ENCODE measurements at regions not wholly inside any gene's neighbourhood (a gene's known extent, or its start where the extent isn't known, plus 50 kb on each side); places are given as distances from the start of the nearest gene placed in this dataset.
"Not testable (repeated sequence)": the region's sequence is repeated elsewhere in the genome, so short reads cannot be mapped to it uniquely, and the experiment has no call there.

DNA sequence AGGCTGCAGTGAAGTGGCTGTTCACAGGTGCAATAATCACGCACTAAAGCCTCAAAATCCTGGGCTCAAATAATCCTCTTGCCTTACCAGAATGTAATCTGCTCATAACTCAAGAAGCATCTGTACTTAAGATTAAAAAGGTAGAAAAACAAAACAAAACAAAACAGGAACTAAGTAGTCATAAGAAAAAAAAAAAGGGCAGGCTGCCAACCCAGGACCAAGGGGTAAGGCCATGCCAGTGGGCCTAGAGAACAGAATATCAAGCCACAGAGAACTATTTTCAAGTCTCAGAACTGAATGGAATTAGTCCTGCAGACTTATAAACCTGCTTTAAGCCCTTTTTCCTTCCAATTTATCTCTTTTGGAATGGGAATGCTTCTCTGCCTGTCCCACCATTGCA lies 64.8 kb upstream of the TBC1D3K start:
- H3K4ac ChIP-seq (ENCODE audit: low read depth, low read length) = no peak overlapping the region
- no peaks in the 10 kb centered on the region for H3K9me3 ChIP-seq (ENCODE audit: insufficient read depth, low read depth, low read length)
- H2BK5ac ChIP-seq (ENCODE audit: low read depth, low read length, poor library complexity) = no peak overlapping the region
- no peak overlapping the region for H3K23ac ChIP-seq (ENCODE audit: low read length)
- no peak overlapping the region for H2BK120ac ChIP-seq (ENCODE audit: insufficient read depth, low read length, poor library complexity)
- no peak overlapping the region for H3K27ac ChIP-seq (ENCODE audit: low read depth, low read length)
- no peak overlapping the region for H3K18ac ChIP-seq (ENCODE audit: low read length)
- no peak overlapping the region for H2AFZ ChIP-seq (ENCODE audit: insufficient read depth, low read length, poor library complexity)
- no peak overlapping the region for H3K9ac ChIP-seq (ENCODE audit: low read length)
- H3K27me3 ChIP-seq (ENCODE audit: insufficient read depth, low read length) = no peaks in the 10 kb centered on the region
- no peaks in the 10 kb centered on the region for H3K36me3 ChIP-seq (ENCODE audit: control insufficient read depth in 1 of 2, insufficient read depth in 2 of 2, low read length in 2 of 2)
- H3K4me3 ChIP-seq (ENCODE audit: low read depth, low read length) = no peak overlapping the region
- no peak overlapping the region for H2AK5ac ChIP-seq (ENCODE audit: low read length)
- no peak overlapping the region for H2BK12ac ChIP-seq (ENCODE audit: low read length)
- no peaks in the 10 kb centered on the region for H3K79me2 ChIP-seq (ENCODE audit: control insufficient read depth, insufficient read depth, low read length, poor library complexity)
- WGBS (ENCODE audit: extremely low coverage, insufficient coverage, insufficient read length) = no CpG with 5 or more reads among the region's 1 CpG
- no peaks in the 10 kb centered on the region for H3K4me1 ChIP-seq (ENCODE audit: control insufficient read depth in 1 of 2, insufficient read depth in 2 of 2, low read length in 2 of 2)
- H4K12ac ChIP-seq (ENCODE audit: low read depth, low read length) = no peak overlapping the region
- DNase-seq = no peak
- H3K4me2 ChIP-seq (ENCODE audit: low read length) = no peak overlapping the region
- no peak overlapping the region for H3K14ac ChIP-seq (ENCODE audit: low read length)
- H4K8ac ChIP-seq (ENCODE audit: low read depth, low read length) = no peak overlapping the region
- H3K79me1 ChIP-seq (ENCODE audit: low read length) = no peaks in the 10 kb centered on the region
- H4K91ac ChIP-seq (ENCODE audit: low read depth, low read length) = no peak overlapping the region

DNA sequence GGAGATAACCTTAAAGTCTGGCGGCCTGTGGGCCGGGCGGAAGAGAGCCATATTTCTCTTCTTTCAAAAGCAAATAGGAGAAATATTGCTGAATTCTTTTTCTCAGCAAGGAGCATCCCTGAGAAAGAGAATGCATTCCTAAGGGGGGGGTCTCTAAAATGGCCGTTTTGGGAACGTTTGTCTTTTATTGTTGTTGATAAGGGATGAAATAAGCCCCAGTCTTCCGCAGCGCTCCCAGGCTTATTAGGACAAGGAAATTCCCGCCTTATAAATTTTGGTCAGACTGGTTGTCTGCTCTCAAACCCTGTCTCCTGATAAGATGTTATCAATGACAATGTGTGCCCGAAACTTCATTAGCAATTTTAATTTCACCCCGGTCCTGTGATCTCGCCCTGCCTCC lies 65.8 kb upstream of the TBC1D3K start:
- not testable (repeated sequence) for H2BK5ac ChIP-seq (ENCODE audit: low read depth, low read length, poor library complexity); DNase-seq; H2BK12ac ChIP-seq (ENCODE audit: low read length); H3K9ac ChIP-seq (ENCODE audit: low read length); H4K91ac ChIP-seq (ENCODE audit: low read depth, low read length); H3K23ac ChIP-seq (ENCODE audit: low read length); H3K4ac ChIP-seq (ENCODE audit: low read depth, low read length); H3K79me1 ChIP-seq (ENCODE audit: low read length); H2AK5ac ChIP-seq (ENCODE audit: low read length); H4K12ac ChIP-seq (ENCODE audit: low read depth, low read length); H2BK120ac ChIP-seq (ENCODE audit: insufficient read depth, low read length, poor library complexity); H3K27ac ChIP-seq (ENCODE audit: low read depth, low read length); H3K4me2 ChIP-seq (ENCODE audit: low read length); H3K9me3 ChIP-seq (ENCODE audit: insufficient read depth, low read depth, low read length); H3K27me3 ChIP-seq (ENCODE audit: insufficient read depth, low read length); H4K8ac ChIP-seq (ENCODE audit: low read depth, low read length); H3K4me3 ChIP-seq (ENCODE audit: low read depth, low read length); H3K36me3 ChIP-seq (ENCODE audit: control insufficient read depth in 1 of 2, insufficient read depth in 2 of 2, low read length in 2 of 2); H3K79me2 ChIP-seq (ENCODE audit: control insufficient read depth, insufficient read depth, low read length, poor library complexity); H3K14ac ChIP-seq (ENCODE audit: low read length); H2AFZ ChIP-seq (ENCODE audit: insufficient read depth, low read length, poor library complexity); H3K4me1 ChIP-seq (ENCODE audit: control insufficient read depth in 1 of 2, insufficient read depth in 2 of 2, low read length in 2 of 2); H3K18ac ChIP-seq (ENCODE audit: low read length)
- WGBS (ENCODE audit: extremely low coverage, insufficient coverage, insufficient read length) = no CpG with 5 or more reads among the region's 11 CpGs

DNA sequence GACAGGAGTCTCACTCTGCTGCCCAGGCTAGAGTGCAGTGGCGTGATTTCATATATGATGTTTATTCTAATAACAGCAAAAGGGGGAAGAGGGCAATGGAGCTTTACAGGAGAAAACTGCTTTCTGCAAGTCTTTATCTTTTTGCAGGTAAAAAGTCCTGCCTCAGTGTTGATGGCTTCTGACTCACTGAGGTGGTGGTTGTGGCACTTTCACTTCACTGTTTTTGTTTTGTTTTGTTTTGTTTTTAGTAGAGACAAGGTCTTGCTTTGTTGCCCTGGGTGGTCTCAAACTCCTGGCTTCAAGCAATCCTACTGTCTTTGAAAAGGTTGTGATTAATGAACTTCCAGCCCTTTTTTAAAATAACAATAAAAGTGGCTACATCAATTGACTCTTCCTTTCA lies 68.0 kb upstream of the TBC1D3K start:
- Histone ChIP-seq H3K79me1 (ENCODE audit: low read length) (no peaks in the 10 kb centered on the region), H2AFZ (ENCODE audit: insufficient read depth, low read length, poor library complexity) (no peak overlapping the region), H3K9me3 (ENCODE audit: insufficient read depth, low read depth, low read length) (no peaks in the 10 kb centered on the region), H3K4me3 (ENCODE audit: low read depth, low read length) (no peak overlapping the region), H3K79me2 (ENCODE audit: control insufficient read depth, insufficient read depth, low read length, poor library complexity) (no peaks in the 10 kb centered on the region), H2AK5ac (ENCODE audit: low read length) (no peak overlapping the region), H3K14ac (ENCODE audit: low read length) (no peak overlapping the region), H3K4me2 (ENCODE audit: low read length) (no peak overlapping the region), H4K91ac (ENCODE audit: low read depth, low read length) (no peak overlapping the region), H3K23ac (ENCODE audit: low read length) (no peak overlapping the region), H2BK120ac (ENCODE audit: insufficient read depth, low read length, poor library complexity) (no peak overlapping the region), H3K18ac (ENCODE audit: low read length) (no peak overlapping the region), H4K12ac (ENCODE audit: low read depth, low read length) (no peak overlapping the region), H3K4ac (ENCODE audit: low read depth, low read length) (no peak overlapping the region), H2BK12ac (ENCODE audit: low read length) (no peak overlapping the region), H3K9ac (ENCODE audit: low read length) (no peak overlapping the region), H4K8ac (ENCODE audit: low read depth, low read length) (no peak overlapping the region), H3K27ac (ENCODE audit: low read depth, low read length) (no peak overlapping the region), H2BK5ac (ENCODE audit: low read depth, low read length, poor library complexity) (no peak overlapping the region), H3K36me3 (ENCODE audit: control insufficient read depth in 1 of 2, insufficient read depth in 2 of 2, low read length in 2 of 2) (no peaks in the 10 kb centered on the region), H3K27me3 (ENCODE audit: insufficient read depth, low read length) (no peaks in the 10 kb centered on the region), H3K4me1 (ENCODE audit: control insufficient read depth in 1 of 2, insufficient read depth in 2 of 2, low read length in 2 of 2) (no peaks in the 10 kb centered on the region)
- no peak for DNase-seq
- no CpG with 5 or more reads among the region's 1 CpG for WGBS (ENCODE audit: extremely low coverage, insufficient coverage, insufficient read length)

DNA sequence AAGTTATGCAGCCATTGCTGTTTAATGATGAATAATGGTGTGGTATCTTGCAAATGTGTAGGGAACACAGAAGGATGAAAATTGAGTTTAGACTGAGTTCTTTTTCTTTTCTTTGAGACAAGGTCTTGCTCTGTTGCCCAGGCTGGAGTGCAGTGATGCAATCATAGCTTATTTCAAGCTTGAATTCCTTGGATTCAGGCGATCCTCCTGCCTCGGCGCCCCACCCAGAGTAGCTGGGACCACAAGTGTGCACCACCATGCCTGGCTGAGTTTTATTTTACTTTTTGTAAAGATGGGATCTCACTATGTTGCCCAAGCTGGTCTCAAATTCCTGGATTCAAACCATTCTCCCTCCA lies 74.6 kb upstream of the TBC1D3K start:
- no peaks in the 10 kb centered on the region for H3K27me3 ChIP-seq (ENCODE audit: insufficient read depth, low read length)
- WGBS (ENCODE audit: extremely low coverage, insufficient coverage, insufficient read length) = no CpG with 5 or more reads among the region's 3 CpGs
- H2BK120ac ChIP-seq (ENCODE audit: insufficient read depth, low read length, poor library complexity) = no peak overlapping the region
- no peak overlapping the region for H4K8ac ChIP-seq (ENCODE audit: low read depth, low read length)
- H3K27ac ChIP-seq (ENCODE audit: low read depth, low read length) = no peak overlapping the region
- H2BK5ac ChIP-seq (ENCODE audit: low read depth, low read length, poor library complexity) = no peak overlapping the region
- no peak overlapping the region for H3K18ac ChIP-seq (ENCODE audit: low read length)
- H3K4ac ChIP-seq (ENCODE audit: low read depth, low read length) = no peak overlapping the region
- H3K79me2 ChIP-seq (ENCODE audit: control insufficient read depth, insufficient read depth, low read length, poor library complexity) = no peaks in the 10 kb centered on the region
- no peaks in the 10 kb centered on the region for H3K4me1 ChIP-seq (ENCODE audit: control insufficient read depth in 1 of 2, insufficient read depth in 2 of 2, low read length in 2 of 2)
- H2BK12ac ChIP-seq (ENCODE audit: low read length) = no peak overlapping the region
- H2AFZ ChIP-seq (ENCODE audit: insufficient read depth, low read length, poor library complexity) = no peak overlapping the region
- H4K12ac ChIP-seq (ENCODE audit: low read depth, low read length) = no peak overlapping the region
- H3K36me3 ChIP-seq (ENCODE audit: control insufficient read depth in 1 of 2, insufficient read depth in 2 of 2, low read length in 2 of 2) = no peaks in the 10 kb centered on the region
- no peaks in the 10 kb centered on the region for H3K79me1 ChIP-seq (ENCODE audit: low read length)
- no peak overlapping the region for H2AK5ac ChIP-seq (ENCODE audit: low read length)
- H3K9ac ChIP-seq (ENCODE audit: low read length) = no peak overlapping the region
- H3K9me3 ChIP-seq (ENCODE audit: insufficient read depth, low read depth, low read length) = no peaks in the 10 kb centered on the region
- H4K91ac ChIP-seq (ENCODE audit: low read depth, low read length) = no peak overlapping the region
- no peak overlapping the region for H3K4me3 ChIP-seq (ENCODE audit: low read depth, low read length)
- H3K23ac ChIP-seq (ENCODE audit: low read length) = no peak overlapping the region
- no peak overlapping the region for H3K14ac ChIP-seq (ENCODE audit: low read length)
- DNase-seq = no peak
- H3K4me2 ChIP-seq (ENCODE audit: low read length) = no peak overlapping the region
